ENCODE measurements at regions not wholly inside any gene's neighbourhood (a gene's known extent, or its start where the extent isn't known, plus 50 kb on each side); places are given as distances from the start of the nearest gene placed in this dataset.

- no peak for DNase-seq
Observed at GRCh38 chr21:18191139-18191538, 53.5 kb upstream of the CHODL start.

- no peak for DNase-seq
Observed at GRCh38 chr21:18178509-18178908, 66.1 kb upstream of the CHODL start.

GRCh38 chr21:18174370-18174769, 70.3 kb upstream of the CHODL start:
- DNase-seq, result no peak

- DNase-seq, result no peak
Observed at GRCh38 chr21:18170829-18171228, 73.8 kb upstream of the CHODL start.

- DNase-seq, result no peak
Observed at GRCh38 chr21:18170221-18170620, 74.4 kb upstream of the CHODL start.

GRCh38 chr21:18168108-18168507, 76.5 kb upstream of the CHODL start:
- no peak for DNase-seq

GRCh38 chr21:18164933-18165332, 79.7 kb upstream of the CHODL start:
- no peak for DNase-seq

- DNase-seq, result no peak
Observed at GRCh38 chr21:18164483-18164882, 80.2 kb upstream of the CHODL start.

GRCh38 chr21:18163956-18164355, 80.7 kb upstream of the CHODL start:
- DNase-seq, result no peak

GRCh38 chr21:18161841-18162240, 82.8 kb upstream of the CHODL start:
- no peak for DNase-seq

- no peak for DNase-seq
Observed at GRCh38 chr21:18157406-18157805, 87.2 kb upstream of the CHODL start.

- peak; percentile 0 for DNase-seq
Observed at GRCh38 chr21:18155508-18156193, 89.0 kb upstream of the CHODL start.

- DNase-seq, result no peak
Observed at GRCh38 chr21:18153063-18153462, 91.6 kb upstream of the CHODL start.

GRCh38 chr21:18152371-18152770, 92.3 kb upstream of the CHODL start:
- no peak for DNase-seq

- no peak for DNase-seq
Observed at GRCh38 chr21:18151046-18151445, 93.6 kb upstream of the CHODL start.

GRCh38 chr21:18148401-18148800, 96.2 kb upstream of the CHODL start:
- no peak for DNase-seq

GRCh38 chr21:18147678-18148077, 97.0 kb upstream of the CHODL start:
- DNase-seq, result no peak

GRCh38 chr21:18146820-18147219, 97.8 kb upstream of the CHODL start:
- no peak for DNase-seq

GRCh38 chr21:18144339-18144738, 100.3 kb upstream of the CHODL start:
- no peak for DNase-seq

- DNase-seq, result no peak
Observed at GRCh38 chr21:18142655-18143054, 102.0 kb upstream of the CHODL start.

GRCh38 chr21:18138507-18138906, 106.1 kb upstream of the CHODL start:
- no peak for DNase-seq

GRCh38 chr21:18129526-18129925, 115.1 kb upstream of the CHODL start:
- DNase-seq, result no peak

- no peak for DNase-seq
Observed at GRCh38 chr21:18118566-18118965, 126.1 kb upstream of the CHODL start.

- no peak for DNase-seq
Observed at GRCh38 chr21:18117176-18117575, 127.5 kb upstream of the CHODL start.

GRCh38 chr21:18114810-18115209, 129.8 kb upstream of the CHODL start:
- DNase-seq, result no peak

- no peak for DNase-seq
Observed at GRCh38 chr21:18104802-18105201, 139.8 kb upstream of the CHODL start.
